GM12891 (cell line): ENCODE measurements at regions not wholly inside any gene's neighbourhood (a gene's known extent, or its start where the extent isn't known, plus 50 kb on each side); places are given as distances from the start of the nearest gene placed in this dataset.

Experiments
- DNase-seq: peaks from one replicate; pipeline ENCODE4 v3.0.0; 2011; ENCODE audit warnings: low spot score; ENCODE audit not compliant: insufficient read length
- FAIRE-seq: peaks from 2 replicates; lab custom pipeline; 2011; peaks lifted over from hg19 to GRCh38; lab: Jason Lieb, UNC
- PAX5 ChIP-seq: IDR thresholded peaks from 2 replicates; pipeline ENCODE4 v1.6.1; 2011; ENCODE audit warnings: low read length, moderate library complexity, mild to moderate bottlenecking; ENCODE audit not compliant: insufficient read depth, severe bottlenecking
- POLR2A ChIP-seq: IDR thresholded peaks from 2 replicates; pipeline ENCODE4 v1.6.1; 2011; ENCODE audit warnings: low read depth, low read length, control low read depth
- POLR2AphosphoS5 ChIP-seq: IDR thresholded peaks from 2 replicates; pipeline ENCODE4 v1.6.1; 2011; ENCODE audit warnings: low read depth, low read length, control low read depth
- POU2F2 ChIP-seq: IDR thresholded peaks from 2 replicates; pipeline ENCODE4 v1.6.1; 2011; ENCODE audit warnings: low read depth, mild to moderate bottlenecking, control low read depth, low read length, moderate library complexity
- SPI1 ChIP-seq: IDR thresholded peaks from 2 replicates; pipeline ENCODE4 v1.6.1; 2011; ENCODE audit warnings: low read depth, low read length, control low read depth
- TAF1 ChIP-seq: IDR thresholded peaks from 2 replicates; pipeline ENCODE4 v1.6.1; 2011; ENCODE audit warnings: low read depth, low read length, control low read depth

DNA sequence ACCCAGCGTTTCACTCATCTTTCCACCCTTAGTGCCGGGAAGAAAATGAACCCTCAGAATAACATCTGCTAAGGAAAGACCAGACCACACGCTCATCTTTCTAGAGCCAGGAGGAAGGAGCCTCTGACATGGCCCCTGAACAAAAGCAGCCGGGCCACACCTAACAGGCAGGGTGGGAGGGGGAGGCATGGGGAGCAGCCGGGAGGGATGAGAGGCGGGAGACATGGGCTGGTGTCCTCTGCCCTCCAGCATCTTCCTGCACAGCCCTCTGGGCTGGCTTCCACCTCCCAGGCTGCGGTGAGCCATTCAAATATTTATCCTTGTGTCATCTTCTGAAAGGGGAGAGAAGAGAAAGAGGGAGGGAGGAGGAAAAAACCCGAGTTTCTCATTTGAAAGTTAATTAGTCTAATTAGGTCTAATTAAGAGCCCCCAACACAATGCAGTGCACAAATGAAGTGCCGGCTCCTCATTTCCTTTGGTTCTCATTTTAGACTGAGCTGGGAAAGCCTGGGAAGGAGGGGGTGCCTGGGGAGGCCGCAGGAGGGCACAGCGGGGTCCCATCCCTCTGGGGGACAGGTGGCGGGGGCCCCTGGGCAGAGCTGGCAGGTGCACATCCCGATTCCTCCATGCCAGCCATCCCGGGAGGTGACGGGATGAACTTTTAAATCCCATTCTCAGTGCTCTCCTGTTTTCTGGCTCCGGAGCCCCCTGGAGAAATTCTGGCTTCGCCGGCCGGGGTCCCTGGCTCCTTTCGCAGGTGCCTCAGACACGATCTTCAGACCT, 90.5 kb downstream of the ENGASE start:
- no peak for DNase-seq
- FAIRE-seq = no peak
- TF ChIP-seq POLR2A (no peak), PAX5 (no peak), TAF1 (no peak), SPI1 (no peak), POLR2AphosphoS5 (no peak), POU2F2 (no peak)

DNA sequence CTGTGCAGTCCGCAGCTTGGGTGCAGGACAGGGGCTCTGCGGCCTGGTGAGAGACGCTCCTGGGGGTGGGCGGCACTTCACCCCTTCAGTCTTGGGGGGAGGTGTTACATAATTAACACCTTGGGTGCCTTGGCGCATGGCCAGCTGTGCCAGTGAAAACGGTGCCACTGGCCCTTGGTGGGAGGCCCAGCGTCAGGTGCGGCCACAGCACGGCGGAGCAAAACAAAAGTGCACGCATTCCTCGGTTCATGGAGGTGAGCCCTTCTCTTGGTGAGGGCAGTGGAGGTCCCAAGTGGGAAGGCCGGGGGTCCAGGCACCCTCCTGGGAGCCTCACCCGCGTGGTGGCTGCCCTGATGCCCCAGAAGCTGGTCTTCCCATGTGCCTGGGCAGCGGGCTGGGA, 89.8 kb downstream of the ENGASE start:
- no peak for DNase-seq
- TF ChIP-seq PAX5 (no peak), POLR2AphosphoS5 (no peak), SPI1 (no peak), POU2F2 (no peak), TAF1 (no peak), POLR2A (no peak)
- no peak for FAIRE-seq

DNA sequence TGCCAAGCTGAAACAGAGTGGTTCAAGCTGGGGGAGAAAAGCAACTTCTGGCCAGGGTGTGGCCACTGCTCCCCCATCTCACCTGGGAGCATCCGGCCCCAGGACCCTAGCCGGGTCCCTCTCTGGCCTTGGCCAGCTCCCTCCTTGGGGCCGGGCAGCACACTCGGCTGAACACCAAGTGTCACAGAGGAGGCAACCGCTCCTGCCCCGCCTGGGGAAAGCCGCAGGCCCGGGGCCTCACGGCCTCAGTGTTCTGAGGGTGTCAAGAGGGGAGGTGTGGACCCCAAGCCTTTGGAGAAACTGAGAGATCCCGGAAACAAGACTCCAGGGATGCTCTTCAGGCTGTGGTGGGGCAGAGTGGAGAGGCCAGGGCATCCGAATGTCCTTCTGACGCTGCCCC, 88.4 kb downstream of the ENGASE start:
- TF ChIP-seq PAX5 (no peak), POLR2A (no peak), SPI1 (no peak), POLR2AphosphoS5 (no peak), TAF1 (no peak), POU2F2 (no peak)
- no peak for FAIRE-seq
- DNase-seq = no peak

DNA sequence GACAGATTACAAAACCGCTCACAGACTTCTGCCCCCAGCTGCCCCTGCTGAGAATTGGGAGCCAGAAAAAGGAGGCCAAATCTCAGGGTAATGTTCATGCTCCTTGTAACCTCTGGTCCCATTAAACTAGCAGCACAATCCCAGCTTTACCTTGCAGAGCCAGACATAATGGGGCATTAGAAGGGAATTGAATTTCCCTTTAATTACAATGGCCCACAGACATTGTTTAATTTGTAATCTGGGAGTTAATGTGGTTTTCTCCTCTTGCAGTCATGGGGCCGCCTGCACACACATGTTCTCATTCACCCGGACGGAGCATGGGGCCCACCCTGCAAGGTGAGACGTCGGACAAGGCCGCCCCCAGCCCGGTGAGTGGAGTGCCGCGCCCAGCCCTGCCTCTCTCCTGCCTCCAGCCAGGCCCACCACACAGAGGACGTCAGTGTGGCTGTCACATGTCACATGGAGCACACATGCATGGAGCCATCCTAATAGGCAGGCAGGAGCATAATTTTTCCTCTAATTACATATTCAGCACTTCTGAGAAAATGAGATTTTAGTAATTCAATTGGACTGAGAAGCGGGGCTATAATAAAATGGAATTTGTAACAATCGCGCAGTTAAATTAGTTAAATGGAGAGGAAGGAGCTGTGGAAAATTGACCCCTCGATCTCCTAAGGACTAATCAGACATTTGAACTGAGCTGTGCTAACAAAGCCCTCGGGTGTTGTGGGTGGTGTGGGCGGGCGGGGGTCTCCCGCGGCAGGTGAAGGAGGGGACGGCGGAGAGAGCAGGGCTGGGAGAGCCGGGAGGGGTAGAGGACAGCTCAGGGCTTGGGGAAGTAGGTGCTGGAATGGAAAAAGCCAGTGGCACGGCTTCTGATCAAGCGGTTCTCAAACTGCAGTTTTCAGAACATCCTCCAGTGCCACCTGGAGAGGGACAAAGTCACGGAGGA, 87.7 kb downstream of the ENGASE start:
- FAIRE-seq (no peak), DNase-seq (no peak)
- TF ChIP-seq TAF1 = no peak
- TF ChIP-seq PAX5 = no peak
- no peak for TF ChIP-seq POLR2A
- TF ChIP-seq POU2F2 = no peak
- no peak for TF ChIP-seq POLR2AphosphoS5
- no peak for TF ChIP-seq SPI1

DNA sequence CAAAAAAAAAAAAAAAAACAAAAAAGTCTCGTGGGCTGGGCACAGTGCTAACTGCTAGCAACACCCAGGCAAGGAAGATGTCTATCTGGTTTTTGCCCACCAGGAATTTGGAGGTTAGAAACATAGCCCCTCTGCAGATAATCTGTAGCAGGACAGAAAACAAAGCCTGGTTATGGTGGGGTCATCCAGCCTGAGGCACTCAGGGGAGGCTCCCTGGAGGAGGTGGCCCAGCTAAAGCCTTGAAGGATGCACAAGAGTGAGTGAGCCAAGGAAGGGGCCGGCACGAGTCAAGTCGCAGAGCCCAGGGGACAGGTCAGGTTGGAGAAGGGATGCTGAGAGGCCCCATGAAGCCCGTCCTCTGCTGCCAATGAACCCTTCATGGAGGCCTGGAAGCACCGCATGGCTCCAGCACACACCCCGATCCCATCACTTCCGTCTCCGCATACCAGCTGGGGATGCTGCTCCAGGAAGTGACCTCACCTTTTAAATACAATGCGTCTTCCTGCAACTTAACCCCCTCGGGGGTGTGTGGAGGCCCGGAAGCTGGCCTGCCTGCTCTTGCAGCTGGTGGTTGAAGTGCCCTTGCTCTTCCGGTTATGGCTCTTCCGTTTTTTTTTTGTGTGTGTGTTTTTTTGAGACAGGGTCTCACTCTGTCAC, 86.5 kb downstream of the ENGASE start:
- no peak for TF ChIP-seq POLR2AphosphoS5
- no peak for TF ChIP-seq PAX5
- no peak for TF ChIP-seq POLR2A
- no peak for TF ChIP-seq TAF1
- no peak for TF ChIP-seq POU2F2
- no peak for TF ChIP-seq SPI1
- FAIRE-seq = no peak

DNA sequence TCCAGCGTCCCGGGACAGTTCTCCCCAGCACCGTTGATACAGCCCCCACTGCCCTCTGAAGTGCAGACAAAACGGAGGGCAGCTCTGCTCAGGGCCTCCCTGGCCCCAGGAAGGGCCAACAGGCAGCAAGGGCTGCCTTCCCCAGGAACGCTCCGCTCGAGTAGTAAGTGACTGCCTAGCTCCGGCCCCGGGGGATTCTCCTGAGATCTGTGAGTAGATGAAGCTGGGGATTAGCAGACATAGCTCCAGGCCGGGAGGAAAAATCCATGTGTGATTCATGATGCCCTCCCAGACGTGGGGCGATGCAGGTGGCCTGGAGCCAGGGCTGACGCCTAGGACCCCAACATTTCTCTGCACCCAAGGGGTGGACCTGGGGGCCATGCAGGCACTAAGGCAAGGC, 85.3 kb downstream of the ENGASE start:
- FAIRE-seq (no peak), DNase-seq (no peak)
- no peak for TF ChIP-seq SPI1
- no peak for TF ChIP-seq POU2F2
- no peak for TF ChIP-seq POLR2AphosphoS5
- TF ChIP-seq PAX5 = no peak
- no peak for TF ChIP-seq POLR2A
- TF ChIP-seq TAF1 = no peak

More for the DNA sequence above, 86.5 kb downstream of the ENGASE start:
- no peak for DNase-seq

DNA sequence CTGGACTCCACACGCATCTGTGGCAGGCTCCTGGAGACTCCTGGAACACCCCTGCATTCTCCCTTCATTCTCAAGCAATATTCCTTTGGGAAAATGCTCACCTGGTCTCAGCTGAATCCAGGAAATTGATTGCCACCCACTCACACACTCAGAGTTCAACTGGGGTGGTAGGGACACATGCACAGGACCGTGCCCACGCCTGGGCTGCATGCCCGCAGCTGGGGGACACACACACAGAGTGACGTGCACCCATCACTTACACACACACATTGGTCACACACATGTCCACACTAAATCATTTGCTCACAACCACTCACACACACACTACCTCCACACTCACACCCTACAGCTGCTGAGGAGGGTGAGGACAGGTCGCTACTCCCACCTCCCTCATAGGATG, 84.8 kb downstream of the ENGASE start:
- DNase-seq = no peak
- TF ChIP-seq POU2F2 (no peak), TAF1 (no peak), POLR2AphosphoS5 (no peak), PAX5 (no peak), POLR2A (no peak), SPI1 (no peak)
- FAIRE-seq = no peak

DNA sequence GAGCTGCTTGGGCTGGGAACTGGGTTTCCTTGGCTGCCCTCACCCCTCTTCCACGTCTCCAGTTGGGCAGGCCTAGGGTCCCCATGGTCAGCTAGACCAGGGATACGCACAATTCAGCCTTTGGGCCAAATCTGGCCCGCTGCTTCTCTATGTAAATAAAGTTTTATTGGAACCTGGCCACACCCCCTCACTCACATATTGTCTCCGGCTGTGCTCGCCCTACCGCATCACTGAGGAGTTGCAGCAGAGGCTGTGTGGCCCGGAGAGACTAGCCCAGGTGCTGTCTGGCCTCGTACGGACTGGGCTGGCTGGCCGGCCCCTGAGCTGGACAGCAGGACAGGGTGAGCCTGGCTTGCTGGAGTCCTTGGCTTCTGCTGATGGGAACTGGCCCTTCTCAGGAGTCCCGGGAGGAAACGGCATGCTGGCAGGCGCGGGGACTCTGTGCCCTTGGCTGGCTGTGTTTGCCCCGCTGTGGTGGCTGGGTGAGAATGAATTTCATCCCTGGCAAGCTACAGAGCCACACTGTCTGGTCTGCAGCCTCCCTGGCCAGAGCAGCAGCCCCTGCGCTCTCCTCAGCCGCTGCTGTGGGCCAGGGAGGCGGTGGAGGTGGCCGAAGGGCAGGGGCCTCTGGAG, 82.0 kb downstream of the ENGASE start:
- FAIRE-seq = no peak
- TF ChIP-seq POU2F2 (no peak), POLR2A (no peak), SPI1 (no peak), TAF1 (no peak), PAX5 (no peak), POLR2AphosphoS5 (no peak)

DNA sequence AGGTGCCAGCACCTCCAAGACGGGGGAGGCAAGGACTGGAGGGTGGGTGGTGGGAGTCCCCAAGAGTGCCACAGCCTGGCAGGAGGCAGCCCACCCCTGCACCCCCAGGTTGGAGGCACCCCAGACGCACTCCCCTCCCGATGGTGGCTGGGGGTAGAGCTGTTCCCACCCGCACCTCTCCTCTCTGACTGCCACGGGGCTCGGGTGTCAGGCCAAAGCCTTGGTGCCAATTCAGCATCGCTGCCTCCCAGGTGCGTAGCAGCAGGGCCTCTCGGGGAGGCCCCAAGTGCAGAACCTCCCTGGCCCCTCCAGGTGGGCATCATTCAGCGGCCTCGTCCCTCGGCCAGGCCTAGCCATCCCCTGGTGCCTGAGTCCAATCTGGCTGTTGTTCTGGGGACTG, 81.1 kb downstream of the ENGASE start:
- FAIRE-seq = no peak
- no peak for DNase-seq
- TF ChIP-seq POLR2AphosphoS5 = no peak
- TF ChIP-seq TAF1 = no peak
- no peak for TF ChIP-seq PAX5
- TF ChIP-seq SPI1 = no peak
- TF ChIP-seq POLR2A = no peak
- no peak for TF ChIP-seq POU2F2

More for the DNA sequence above, 82.0 kb downstream of the ENGASE start:
- no peak for DNase-seq
